ENCODE measurements at regions not wholly inside any gene's neighbourhood (a gene's known extent, or its start where the extent isn't known, plus 50 kb on each side); places are given as distances from the start of the nearest gene placed in this dataset.

GRCh38 chr5:166379517-166379916, 1911.9 kb upstream of the WWC1 start:
- no peak for TF ChIP-seq POLR2A (IDR thresholded peaks at IDR 0.05; ENCODE audit: low read length)
- TF ChIP-seq GATA1 (IDR thresholded peaks at IDR 0.05; ENCODE audit: low read depth, low read length) = no peak
